Naive thymus-derived CD8-positive, alpha-beta T cell (primary cell): ENCODE measurements at regions not wholly inside any gene's neighbourhood (a gene's known extent, or its start where the extent isn't known, plus 50 kb on each side); places are given as distances from the start of the nearest gene placed in this dataset.

Experiments
- ATAC-seq, 2 donors: fragments of 150-1000 bp; cut with Tn5 transposase in 1 of 2; sonication (Bioruptor Pico), chemical (Tn5 transposase) in 1 of 2; 1 replicate in 1 of 2; 2 replicates in 1 of 2; pipeline ENCODE4 v1.10.0; 2021; ENCODE audit warnings: mild to moderate bottlenecking in 2 of 2, moderate library complexity in 2 of 2
- POLR2A ChIA-PET: fragments of 350-600 bp; sonication (Branson Sonifier 250); formaldehyde crosslinking; loops from one replicate; lab custom pipeline; 2021; ENCODE audit warnings: antibody characterized with exemption; lab: Charles Lee
- DNase-seq, 10 donors: peaks; one replicate each; pipeline versions ENCODE4 v3.0.0 to v3.0.0-alpha.2; 2020 to 2022
- H3K27ac Mint-ChIP-seq, 10 donors: one replicate each; pipeline ENCODE4 v1.8.0; 2020 to 2022; ENCODE audit warnings: mild to moderate bottlenecking in 10 of 10, mixed read lengths in 10 of 10, moderate library complexity in 4 of 10, inconsistent platforms in 1 of 10
- H3K27me3 Mint-ChIP-seq, 5 donors: one replicate each; pipeline ENCODE4 v1.8.0; 2021 to 2022; ENCODE audit warnings: mixed read lengths in 5 of 5
- H3K36me3 Mint-ChIP-seq, 3 donors: one replicate each; pipeline ENCODE4 v1.8.0; 2020 to 2022; ENCODE audit warnings: mixed read lengths in 3 of 3, mild to moderate bottlenecking in 2 of 3, inconsistent platforms in 1 of 3
- H3K4me1 Mint-ChIP-seq, 4 donors: one replicate each; pipeline ENCODE4 v1.8.0; 2021 to 2022; ENCODE audit warnings: mixed read lengths in 4 of 4
- H3K4me3 Mint-ChIP-seq, 10 donors: one replicate each; pipeline ENCODE4 v1.8.0; 2020 to 2022; ENCODE audit warnings: mild to moderate bottlenecking in 10 of 10, mixed read lengths in 10 of 10, moderate library complexity in 6 of 10, inconsistent platforms in 1 of 10
- H3K9me3 Mint-ChIP-seq, 9 donors: one replicate each; pipeline ENCODE4 v1.8.0; 2020 to 2022; ENCODE audit warnings: mixed read lengths in 9 of 9, mild to moderate bottlenecking in 3 of 9, inconsistent platforms in 1 of 9, moderate library complexity in 1 of 9

- H3K36me3 Mint-ChIP-seq: peaks cover 0 to 2% (median 0%) of the 10 kb centered on the region in 3 donors
- POLR2A ChIA-PET: interaction anchor here (0.7 to 0.8 kb wide), 2 partner anchors 11 to 12 kb away, joined by 3 read pairs; no protein-coding TSS in a partner anchor
- H3K9me3 Mint-ChIP-seq: no peaks in the 10 kb centered on the region
- H3K27ac Mint-ChIP-seq: peak overlapping the region in 1 of 10 donors; percentile 64
- peaks cover 24 to 50% (median 40%) of the 10 kb centered on the region in 4 donors for H3K4me1 Mint-ChIP-seq
- H3K27me3 Mint-ChIP-seq: no peaks in the 10 kb centered on the region
- DNase-seq (no peak), ATAC-seq (no peak)
- no peak overlapping the region for H3K4me3 Mint-ChIP-seq
These were observed 503.5 kb downstream of the FUT8 start for GRCh38 chr14:65916055-65916454.

GRCh38 chr14:65920996-65921395, 508.5 kb downstream of the FUT8 start:
- no peak overlapping the region for H3K27ac Mint-ChIP-seq
- H3K4me1 Mint-ChIP-seq: peaks cover 8 to 41% (median 20%) of the 10 kb centered on the region in 4 donors
- POLR2A ChIA-PET: interaction anchor here (0.7 to 1.0 kb wide), 2 partner anchors 43 to 128 kb away, joined by 3 read pairs; no protein-coding TSS in a partner anchor
- no peak overlapping the region for H3K4me3 Mint-ChIP-seq
- ATAC-seq (no peak), DNase-seq (no peak)
- no peaks in the 10 kb centered on the region for H3K27me3 Mint-ChIP-seq
- H3K36me3 Mint-ChIP-seq: peaks cover 0 to 2% (median 0%) of the 10 kb centered on the region in 3 donors
- no peaks in the 10 kb centered on the region for H3K9me3 Mint-ChIP-seq

- ATAC-seq (no peak), DNase-seq (no peak)
- H3K27ac Mint-ChIP-seq: peak overlapping the region in 3 of 10 donors; percentile 11 to 65 (median 24)
- no peak overlapping the region for H3K4me3 Mint-ChIP-seq
- POLR2A ChIA-PET: interaction anchor here (0.7 to 2.3 kb wide), 3 partner anchors 9 to 27 kb away, joined by 3 to 6 read pairs (median 4); no protein-coding TSS in a partner anchor
- H3K9me3 Mint-ChIP-seq: peaks cover 0 to 3% (median 0%) of the 10 kb centered on the region in 9 donors
- H3K27me3 Mint-ChIP-seq: no peaks in the 10 kb centered on the region
- H3K36me3 Mint-ChIP-seq: no peaks in the 10 kb centered on the region
- H3K4me1 Mint-ChIP-seq: peaks cover 14 to 47% (median 31%) of the 10 kb centered on the region in 4 donors
These were observed 509.6 kb downstream of the FUT8 start for GRCh38 chr14:65922142-65922541.

- Mint-ChIP-seq H3K27me3 (no peaks in the 10 kb centered on the region), H3K9me3 (peaks cover 0 to 3% (median 0%) of the 10 kb centered on the region in 9 donors), H3K4me1 (peaks cover 36 to 72% (median 58%) of the 10 kb centered on the region in 4 donors), H3K4me3 (peak overlapping the region in 8 of 10 donors; percentile 7 to 82 (median 75)), H3K27ac (peak overlapping the region; percentile 19 to 97 (median 92)), H3K36me3 (no peaks in the 10 kb centered on the region)
- ATAC-seq (no peak), DNase-seq (no peak)
- POLR2A ChIA-PET: interaction anchor here (0.8 to 2.4 kb wide), 11 partner anchors 8 to 81 kb away, joined by 3 to 38 read pairs (median 8); no protein-coding TSS in a partner anchor
These were observed 514.0 kb downstream of the FUT8 start for GRCh38 chr14:65926504-65926903.

GRCh38 chr14:65926935-65927700, 514.6 kb downstream of the FUT8 start:
- Mint-ChIP-seq H3K36me3 (no peaks in the 10 kb centered on the region), H3K27me3 (no peaks in the 10 kb centered on the region), H3K27ac (peak overlapping the region; percentile 84 to 97 (median 93)), H3K4me1 (peaks cover 35 to 77% (median 59%) of the 10 kb centered on the region in 4 donors), H3K9me3 (peaks cover 0 to 3% (median 0%) of the 10 kb centered on the region in 9 donors), H3K4me3 (peak overlapping the region; percentile 44 to 82 (median 72))
- ATAC-seq (peak in 1 of 2 donors; percentile 19), DNase-seq (no peak)
- POLR2A ChIA-PET: interaction anchor here (0.8 to 2.4 kb wide), 20 partner anchors 9 to 639 kb away, joined by 3 to 38 read pairs (median 6); no protein-coding TSS in a partner anchor

GRCh38 chr14:65927931-65928356, 515.4 kb downstream of the FUT8 start:
- Mint-ChIP-seq H3K4me1 (peaks cover 34 to 76% (median 58%) of the 10 kb centered on the region in 4 donors), H3K27ac (peak overlapping the region; percentile 84 to 97 (median 93)), H3K36me3 (no peaks in the 10 kb centered on the region), H3K27me3 (no peaks in the 10 kb centered on the region), H3K9me3 (peaks cover 0 to 3% (median 0%) of the 10 kb centered on the region in 9 donors), H3K4me3 (peak overlapping the region; percentile 48 to 82 (median 72))
- ATAC-seq: peak; percentile 98
- POLR2A ChIA-PET: interaction anchor here (0.7 to 2.4 kb wide), 22 partner anchors 9 to 640 kb away, joined by 3 to 38 read pairs (median 5); partner anchors contain the start of gene FUT8
- DNase-seq: peak; percentile 16 to 83 (median 64)

GRCh38 chr14:65928995-65929394, 516.5 kb downstream of the FUT8 start:
- DNase-seq (no peak), ATAC-seq (no peak)
- H3K4me3 Mint-ChIP-seq: peak overlapping the region in 9 of 10 donors; percentile 28 to 82 (median 75)
- H3K36me3 Mint-ChIP-seq: peaks cover 0 to 4% (median 0%) of the 10 kb centered on the region in 3 donors
- peak overlapping the region; percentile 84 to 97 (median 93) for H3K27ac Mint-ChIP-seq
- no peaks in the 10 kb centered on the region for H3K27me3 Mint-ChIP-seq
- peaks cover 34 to 69% (median 58%) of the 10 kb centered on the region in 4 donors for H3K4me1 Mint-ChIP-seq
- peaks cover 0 to 3% (median 0%) of the 10 kb centered on the region in 9 donors for H3K9me3 Mint-ChIP-seq
- POLR2A ChIA-PET: interaction anchor here (0.8 to 1.9 kb wide), 5 partner anchors 12 to 641 kb away, joined by 3 to 8 read pairs (median 4); no protein-coding TSS in a partner anchor

- DNase-seq: no peak
- Mint-ChIP-seq H3K27me3 (no peaks in the 10 kb centered on the region), H3K36me3 (peaks cover 0 to 4% (median 0%) of the 10 kb centered on the region in 3 donors), H3K4me3 (no peak overlapping the region), H3K9me3 (peaks cover 0 to 10% (median 0%) of the 10 kb centered on the region in 9 donors), H3K4me1 (peaks cover 36 to 56% (median 45%) of the 10 kb centered on the region in 4 donors), H3K27ac (peak overlapping the region in 2 of 10 donors; percentile 21 to 76)
- POLR2A ChIA-PET: interaction anchor here (1.2 kb wide), 1 partner anchor 9 kb away, joined by 3 read pairs; no protein-coding TSS in a partner anchor
- ATAC-seq: no peak
These were observed 521.0 kb downstream of the FUT8 start for GRCh38 chr14:65933400-65934069.

- Mint-ChIP-seq H3K36me3 (peaks cover 0 to 4% (median 0%) of the 10 kb centered on the region in 3 donors), H3K4me1 (peaks cover 32 to 56% (median 44%) of the 10 kb centered on the region in 4 donors)
These were observed 521.5 kb downstream of the FUT8 start for GRCh38 chr14:65934070-65934435.

GRCh38 chr14:65936342-65936975, 523.9 kb downstream of the FUT8 start:
- H3K9me3 Mint-ChIP-seq: peaks cover 0 to 10% (median 0%) of the 10 kb centered on the region in 9 donors
- H3K4me1 Mint-ChIP-seq: peaks cover 27 to 56% (median 47%) of the 10 kb centered on the region in 4 donors
- H3K4me3 Mint-ChIP-seq: peak overlapping the region in 5 of 10 donors; percentile 2 to 83 (median 80)
- H3K27me3 Mint-ChIP-seq: no peaks in the 10 kb centered on the region
- ATAC-seq: no peak
- H3K27ac Mint-ChIP-seq: peak overlapping the region in 9 of 10 donors; percentile 54 to 97 (median 90)
- H3K36me3 Mint-ChIP-seq: peaks cover 0 to 4% (median 0%) of the 10 kb centered on the region in 3 donors
- POLR2A ChIA-PET: interaction anchor here (0.7 kb wide), 1 partner anchor 8 kb away, joined by 3 read pairs; no protein-coding TSS in a partner anchor
- no peak for DNase-seq

More at GRCh38 chr14:65934070-65934435, 521.5 kb downstream of the FUT8 start:
- Mint-ChIP-seq H3K27ac (peak overlapping the region in 1 of 10 donors; percentile 76), H3K9me3 (peaks cover 0 to 10% (median 0%) of the 10 kb centered on the region in 9 donors), H3K4me3 (no peak overlapping the region), H3K27me3 (no peaks in the 10 kb centered on the region)
- POLR2A ChIA-PET: interaction anchor here (1.2 kb wide), 1 partner anchor 9 kb away, joined by 3 read pairs; no protein-coding TSS in a partner anchor
- no peak for DNase-seq
- no peak for ATAC-seq
